Astrocyte of the spinal cord (primary cell): ENCODE measurements at regions not wholly inside any gene's neighbourhood (a gene's known extent, or its start where the extent isn't known, plus 50 kb on each side); places are given as distances from the start of the nearest gene placed in this dataset.

Experiments
- DNase-seq: peaks from one replicate; pipeline ENCODE4 v3.0.0; 2011; ENCODE audit warnings: low read depth, low spot score
- H3K4me3 ChIP-seq: 2 replicates; pipeline ENCODE4 v1.5.1; 2011; ENCODE audit warnings: low read depth, mild to moderate bottlenecking, low read length, moderate library complexity
- in situ Hi-C: cut with HindIII; loops from 2 replicates; pipeline ENCODE4 v1.10.0; 2017; ENCODE audit warnings: low sequenced_read_pairs
- TF ChIP-seq, protein P1 (sequence below): IDR thresholded peaks from 2 replicates; pipeline ENCODE4 v1.5.1; 2012; ENCODE audit warnings: low read depth, mild to moderate bottlenecking, low read length, inconsistent platforms

DNA sequence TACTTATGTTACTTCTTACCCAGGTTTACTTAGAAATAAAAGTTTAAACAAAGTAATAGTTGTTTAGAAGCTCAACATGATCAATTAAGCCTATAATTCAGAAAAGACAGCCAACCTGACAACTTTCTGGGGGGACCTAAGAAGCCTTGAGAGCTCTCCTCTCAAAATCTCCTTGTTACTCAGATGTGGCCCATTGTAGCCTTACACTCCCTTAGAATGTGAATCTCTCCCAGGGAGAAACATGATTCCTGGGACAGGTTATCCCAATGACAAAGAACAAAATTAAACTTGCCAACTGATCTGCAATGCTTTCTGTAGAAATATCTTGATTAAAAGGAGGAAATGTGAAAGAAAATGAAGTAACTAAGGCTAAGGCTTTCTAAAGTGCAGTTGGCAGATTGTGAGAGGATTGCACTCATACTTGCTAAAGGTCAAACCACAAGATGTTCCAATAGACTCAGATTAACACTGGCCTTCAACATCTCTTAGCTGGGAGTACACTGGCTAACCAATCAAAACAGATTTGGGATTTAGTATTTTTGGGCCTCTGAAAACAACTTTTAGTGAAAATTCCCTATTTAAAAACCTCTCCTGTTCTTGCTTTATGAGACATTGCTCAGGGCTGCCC is 72.3 kb upstream of the TMX1 start:
- in situ Hi-C loops: no loop called here
- DNase-seq: peak; percentile 47
- no peak overlapping the region for H3K4me3 ChIP-seq
- TF ChIP-seq, protein P1, sequence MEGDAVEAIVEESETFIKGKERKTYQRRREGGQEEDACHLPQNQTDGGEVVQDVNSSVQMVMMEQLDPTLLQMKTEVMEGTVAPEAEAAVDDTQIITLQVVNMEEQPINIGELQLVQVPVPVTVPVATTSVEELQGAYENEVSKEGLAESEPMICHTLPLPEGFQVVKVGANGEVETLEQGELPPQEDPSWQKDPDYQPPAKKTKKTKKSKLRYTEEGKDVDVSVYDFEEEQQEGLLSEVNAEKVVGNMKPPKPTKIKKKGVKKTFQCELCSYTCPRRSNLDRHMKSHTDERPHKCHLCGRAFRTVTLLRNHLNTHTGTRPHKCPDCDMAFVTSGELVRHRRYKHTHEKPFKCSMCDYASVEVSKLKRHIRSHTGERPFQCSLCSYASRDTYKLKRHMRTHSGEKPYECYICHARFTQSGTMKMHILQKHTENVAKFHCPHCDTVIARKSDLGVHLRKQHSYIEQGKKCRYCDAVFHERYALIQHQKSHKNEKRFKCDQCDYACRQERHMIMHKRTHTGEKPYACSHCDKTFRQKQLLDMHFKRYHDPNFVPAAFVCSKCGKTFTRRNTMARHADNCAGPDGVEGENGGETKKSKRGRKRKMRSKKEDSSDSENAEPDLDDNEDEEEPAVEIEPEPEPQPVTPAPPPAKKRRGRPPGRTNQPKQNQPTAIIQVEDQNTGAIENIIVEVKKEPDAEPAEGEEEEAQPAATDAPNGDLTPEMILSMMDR: no peak

DNA sequence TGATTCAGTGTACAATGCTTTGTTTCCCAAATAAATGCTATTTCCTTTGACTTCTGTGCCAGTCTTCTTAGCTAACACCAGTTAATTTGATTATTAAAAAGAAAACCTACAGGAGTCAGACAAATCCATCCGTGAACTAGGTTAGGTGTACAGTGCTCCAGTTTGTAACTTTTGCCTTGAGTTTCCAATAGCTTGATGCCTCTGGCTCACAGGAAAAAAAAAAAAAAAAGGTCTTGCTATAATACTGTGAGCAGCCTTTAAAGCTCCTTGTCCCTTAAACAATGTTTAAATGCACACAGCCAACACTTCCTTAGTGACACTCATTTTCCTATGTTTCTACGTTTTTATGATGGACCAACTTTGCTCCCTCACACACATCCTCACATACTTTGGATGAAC is 71.8 kb upstream of the TMX1 start:
- no peak overlapping the region for H3K4me3 ChIP-seq
- DNase-seq: no peak
- in situ Hi-C loops: no loop called here
- TF ChIP-seq, protein P1: no peak

DNA sequence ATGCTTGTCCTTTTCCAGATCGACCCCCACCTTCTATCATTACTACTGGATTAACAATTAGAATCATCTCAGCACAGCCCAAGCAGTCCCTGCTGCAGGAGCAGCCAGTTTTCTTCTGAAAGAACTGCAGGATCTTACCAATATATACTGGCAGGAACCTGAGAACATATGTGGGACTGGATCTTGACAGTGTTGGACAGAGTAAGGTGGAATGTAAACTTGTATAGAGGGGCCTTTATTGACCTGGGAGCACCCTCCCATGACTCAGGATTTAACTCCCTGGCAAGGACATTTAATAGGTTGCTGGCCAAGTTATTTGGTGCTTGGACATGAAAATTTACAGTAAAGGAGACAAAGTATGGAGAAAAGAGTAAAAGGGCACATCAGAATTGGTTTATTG is 66.2 kb upstream of the TMX1 start:
- TF ChIP-seq, protein P1: no peak
- no peak for DNase-seq
- in situ Hi-C loops: no loop called here
- no peak overlapping the region for H3K4me3 ChIP-seq

DNA sequence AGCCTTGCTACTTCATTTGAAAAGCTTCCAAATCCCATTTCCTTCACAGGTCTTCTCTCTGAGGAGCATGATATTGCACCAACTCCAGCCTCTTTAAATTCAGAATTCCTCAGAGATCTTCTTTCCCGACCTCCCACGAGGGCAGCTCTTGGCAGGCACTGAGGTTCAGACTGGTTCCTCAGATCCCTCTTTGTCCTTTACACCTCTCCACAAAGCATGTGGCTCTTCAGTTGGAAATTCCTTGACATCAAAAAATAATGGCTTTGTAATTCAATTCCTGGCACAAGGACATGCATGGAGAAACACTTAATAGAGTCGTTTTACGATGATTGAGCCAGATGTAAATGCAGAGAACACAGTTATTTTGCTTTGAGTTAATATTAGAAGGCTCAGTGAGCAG is 63.2 kb upstream of the TMX1 start:
- DNase-seq: no peak
- TF ChIP-seq, protein P1: no peak
- in situ Hi-C loops: no loop called here
- no peak overlapping the region for H3K4me3 ChIP-seq

DNA sequence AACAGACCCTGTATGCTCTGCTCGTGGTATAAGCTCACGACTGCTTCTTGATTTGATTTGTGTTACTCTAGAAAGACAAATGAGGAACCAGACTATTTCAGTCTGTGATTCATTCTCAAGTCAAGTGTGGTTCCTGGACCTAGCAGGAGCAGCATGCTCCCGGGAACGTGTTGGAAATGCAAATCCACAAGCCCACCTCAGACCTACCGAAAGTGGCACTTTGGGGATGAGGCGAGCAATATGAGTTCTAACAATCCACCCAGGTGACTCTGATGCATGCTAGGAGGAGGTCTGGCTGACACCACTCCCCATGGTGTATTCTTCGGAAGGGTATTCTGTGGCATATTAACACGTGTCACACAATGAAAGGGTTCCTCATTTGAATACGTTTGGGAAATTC is 59.5 kb upstream of the TMX1 start:
- no peak overlapping the region for H3K4me3 ChIP-seq
- TF ChIP-seq, protein P1: no peak
- in situ Hi-C loops: no loop called here
- DNase-seq: no peak

DNA sequence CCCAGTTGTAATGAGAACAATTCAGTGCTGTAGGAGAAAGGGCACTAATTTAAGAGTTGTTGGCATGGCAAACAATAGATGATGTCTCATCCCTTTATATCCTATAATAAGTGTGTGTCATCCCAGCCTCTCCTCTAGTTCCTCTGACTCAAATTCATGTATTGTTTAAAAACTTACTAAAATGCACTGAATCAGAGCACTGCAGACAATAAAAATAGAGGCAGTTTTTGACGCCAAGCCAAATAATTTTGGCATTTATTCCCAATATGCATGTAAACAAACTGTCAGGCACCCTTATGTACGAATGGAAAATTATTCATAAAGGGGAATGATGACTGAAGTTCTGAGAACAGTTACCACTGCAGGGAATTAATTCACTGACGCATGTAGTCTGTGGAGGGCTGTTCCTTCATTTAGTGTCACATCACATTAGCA is 57.9 kb upstream of the TMX1 start:
- TF ChIP-seq, protein P1: no peak
- no peak overlapping the region for H3K4me3 ChIP-seq
- no peak for DNase-seq
- in situ Hi-C loops: no loop called here
